ENCODE measurements at regions not wholly inside any gene's neighbourhood (a gene's known extent, or its start where the extent isn't known, plus 50 kb on each side); places are given as distances from the start of the nearest gene placed in this dataset.

- DNase-seq: no peak
- H3K9me3 ChIP-seq (ENCODE audit: control insufficient read depth, low read length): no peaks in the 10 kb centered on the region
- intact Hi-C loops (cut with DNase I): no loop called here
- H3K27me3 ChIP-seq (ENCODE audit: control insufficient read depth, insufficient read depth): no peaks in the 10 kb centered on the region
- WGBS: 75% methylated on average over 5 of the region's 5 CpGs
- no peak overlapping the region for H3K4me3 ChIP-seq (ENCODE audit: low read length)
- H3K27ac ChIP-seq (ENCODE audit: low read length): no peak overlapping the region
- no peak for ATAC-seq
- no peaks in the 10 kb centered on the region for H3K4me1 ChIP-seq (ENCODE audit: control insufficient read depth, insufficient read depth, low read length)
Observed at GRCh38 chr3:135837977-135838631, 127.4 kb upstream of the PPP2R3A start.

- no peaks in the 10 kb centered on the region for H3K9me3 ChIP-seq (ENCODE audit: control insufficient read depth, low read length)
- ATAC-seq: no peak
- intact Hi-C loops (cut with DNase I): no loop called here
Observed at GRCh38 chr3:135840436-135840835, 125.1 kb upstream of the PPP2R3A start.

GRCh38 chr3:135844386-135844785, 121.1 kb upstream of the PPP2R3A start:
- DNase-seq (no peak), ATAC-seq (no peak)
- Histone ChIP-seq H3K4me1 (ENCODE audit: control insufficient read depth, insufficient read depth, low read length) (no peaks in the 10 kb centered on the region), H3K9me3 (ENCODE audit: control insufficient read depth, low read length) (no peaks in the 10 kb centered on the region), H3K4me3 (ENCODE audit: low read length) (no peak overlapping the region), H3K27me3 (ENCODE audit: control insufficient read depth, insufficient read depth) (no peaks in the 10 kb centered on the region), H3K27ac (ENCODE audit: low read length) (no peak overlapping the region)
- intact Hi-C loops (cut with DNase I): no loop called here

More at GRCh38 chr3:135840436-135840835, 125.1 kb upstream of the PPP2R3A start:
- Histone ChIP-seq H3K4me1 (ENCODE audit: control insufficient read depth, insufficient read depth, low read length) (no peaks in the 10 kb centered on the region), H3K27me3 (ENCODE audit: control insufficient read depth, insufficient read depth) (no peaks in the 10 kb centered on the region), H3K4me3 (ENCODE audit: low read length) (no peak overlapping the region), H3K27ac (ENCODE audit: low read length) (no peak overlapping the region)
- DNase-seq: no peak
- WGBS: 74% methylated on average over 1 of the region's 1 CpG

- Histone ChIP-seq H3K9me3 (ENCODE audit: control insufficient read depth, low read length) (no peaks in the 10 kb centered on the region), H3K4me3 (ENCODE audit: low read length) (no peak overlapping the region), H3K27me3 (ENCODE audit: control insufficient read depth, insufficient read depth) (no peaks in the 10 kb centered on the region), H3K4me1 (ENCODE audit: control insufficient read depth, insufficient read depth, low read length) (no peaks in the 10 kb centered on the region), H3K27ac (ENCODE audit: low read length) (no peak overlapping the region)
- intact Hi-C loops (cut with DNase I): no loop called here
- DNase-seq (no peak), ATAC-seq (no peak)
- 87% methylated on average over 1 of the region's 1 CpG for WGBS
Observed at GRCh38 chr3:135848051-135848450, 117.5 kb upstream of the PPP2R3A start.

GRCh38 chr3:135849827-135850226, 115.7 kb upstream of the PPP2R3A start:
- Histone ChIP-seq H3K4me1 (ENCODE audit: control insufficient read depth, insufficient read depth, low read length) (no peaks in the 10 kb centered on the region), H3K27ac (ENCODE audit: low read length) (no peak overlapping the region), H3K4me3 (ENCODE audit: low read length) (no peak overlapping the region), H3K9me3 (ENCODE audit: control insufficient read depth, low read length) (no peaks in the 10 kb centered on the region), H3K27me3 (ENCODE audit: control insufficient read depth, insufficient read depth) (no peaks in the 10 kb centered on the region)
- DNase-seq (no peak), ATAC-seq (no peak)
- intact Hi-C loops (cut with DNase I): no loop called here

GRCh38 chr3:135851201-135852081, 114.1 kb upstream of the PPP2R3A start:
- no peaks in the 10 kb centered on the region for H3K27me3 ChIP-seq (ENCODE audit: control insufficient read depth, insufficient read depth)
- intact Hi-C loops (cut with DNase I): no loop called here
- no peaks in the 10 kb centered on the region for H3K4me1 ChIP-seq (ENCODE audit: control insufficient read depth, insufficient read depth, low read length)
- DNase-seq (no peak), ATAC-seq (no peak)
- no peak overlapping the region for H3K27ac ChIP-seq (ENCODE audit: low read length)
- no peaks in the 10 kb centered on the region for H3K9me3 ChIP-seq (ENCODE audit: control insufficient read depth, low read length)
- no peak overlapping the region for H3K4me3 ChIP-seq (ENCODE audit: low read length)
- WGBS: 59% methylated on average over 4 of the region's 4 CpGs

- H3K4me1 ChIP-seq (ENCODE audit: control insufficient read depth, insufficient read depth, low read length): no peaks in the 10 kb centered on the region
- H3K9me3 ChIP-seq (ENCODE audit: control insufficient read depth, low read length): no peaks in the 10 kb centered on the region
- DNase-seq: no peak
- no peak overlapping the region for H3K4me3 ChIP-seq (ENCODE audit: low read length)
- H3K27ac ChIP-seq (ENCODE audit: low read length): no peak overlapping the region
- ATAC-seq: no peak
- intact Hi-C loops (cut with DNase I): no loop called here
- no peaks in the 10 kb centered on the region for H3K27me3 ChIP-seq (ENCODE audit: control insufficient read depth, insufficient read depth)
- 42% methylated on average over 2 of the region's 2 CpGs for whole genome bisulfite sequencing
Observed at GRCh38 chr3:135853981-135854380, 111.5 kb upstream of the PPP2R3A start.

- intact Hi-C loops (cut with DNase I): no loop called here
- DNase-seq (peak in 1 of 3 donors; percentile 4), ATAC-seq (no peak)
- 68% methylated on average over 2 of the region's 2 CpGs for WGBS
- Histone ChIP-seq H3K9me3 (ENCODE audit: control insufficient read depth, low read length) (no peaks in the 10 kb centered on the region), H3K4me3 (ENCODE audit: low read length) (no peak overlapping the region), H3K27ac (ENCODE audit: low read length) (no peak overlapping the region), H3K4me1 (ENCODE audit: control insufficient read depth, insufficient read depth, low read length) (no peaks in the 10 kb centered on the region), H3K27me3 (ENCODE audit: control insufficient read depth, insufficient read depth) (no peaks in the 10 kb centered on the region)
Observed at GRCh38 chr3:135860761-135861160, 104.8 kb upstream of the PPP2R3A start.

- DNase-seq (no peak), ATAC-seq (no peak)
- no peaks in the 10 kb centered on the region for H3K9me3 ChIP-seq (ENCODE audit: control insufficient read depth, low read length)
- no peaks in the 10 kb centered on the region for H3K4me1 ChIP-seq (ENCODE audit: control insufficient read depth, insufficient read depth, low read length)
- H3K27ac ChIP-seq (ENCODE audit: low read length): no peak overlapping the region
- no peak overlapping the region for H3K4me3 ChIP-seq (ENCODE audit: low read length)
- no peaks in the 10 kb centered on the region for H3K27me3 ChIP-seq (ENCODE audit: control insufficient read depth, insufficient read depth)
- WGBS: 93% methylated on average over 1 of the region's 1 CpG
- intact Hi-C loops (cut with DNase I): no loop called here
Observed at GRCh38 chr3:135862361-135862760, 103.2 kb upstream of the PPP2R3A start.

- ATAC-seq (no peak), DNase-seq (no peak)
- intact Hi-C loops (cut with DNase I): no loop called here
- 87% methylated on average over 1 of the region's 1 CpG for WGBS
- no peak overlapping the region for H3K27ac ChIP-seq (ENCODE audit: low read length)
- no peaks in the 10 kb centered on the region for H3K9me3 ChIP-seq (ENCODE audit: control insufficient read depth, low read length)
- no peaks in the 10 kb centered on the region for H3K4me1 ChIP-seq (ENCODE audit: control insufficient read depth, insufficient read depth, low read length)
- no peak overlapping the region for H3K4me3 ChIP-seq (ENCODE audit: low read length)
- H3K27me3 ChIP-seq (ENCODE audit: control insufficient read depth, insufficient read depth): no peaks in the 10 kb centered on the region
Observed at GRCh38 chr3:135864060-135864459, 101.5 kb upstream of the PPP2R3A start.

- intact Hi-C loops (cut with DNase I): no loop called here
Observed at GRCh38 chr3:135865085-135865484, 100.4 kb upstream of the PPP2R3A start.

More at GRCh38 chr3:135865085-135865484, 100.4 kb upstream of the PPP2R3A start:
- Histone ChIP-seq H3K27ac (ENCODE audit: low read length) (no peak overlapping the region), H3K4me1 (ENCODE audit: control insufficient read depth, insufficient read depth, low read length) (no peaks in the 10 kb centered on the region), H3K4me3 (ENCODE audit: low read length) (no peak overlapping the region), H3K9me3 (ENCODE audit: control insufficient read depth, low read length) (no peaks in the 10 kb centered on the region), H3K27me3 (ENCODE audit: control insufficient read depth, insufficient read depth) (no peaks in the 10 kb centered on the region)
- ATAC-seq (no peak), DNase-seq (no peak)
